Gastrocnemius medialis (tissue), 4 donors: ENCODE measurements at regions not wholly inside any gene's neighbourhood (a gene's known extent, or its start where the extent isn't known, plus 50 kb on each side); places are given as distances from the start of the nearest gene placed in this dataset.

ENCODE experiments used
- CTCF ChIP-seq, 5 experiments: fragments of 450-650 bp in 3 of 5; fragments of 200-600 bp in 2 of 5; sonication (generic) in 2 of 5; IDR thresholded peaks in 4 of 5; conservative IDR thresholded peaks in 1 of 5; 1 replicate in 4 of 5; 2 replicates in 1 of 5; pipeline ENCODE4 v1.5.1; 2016 to 2019; ENCODE audit warnings: antibody characterized with exemption in 5 of 5, mild to moderate bottlenecking in 3 of 5, moderate library complexity in 3 of 5
- POLR2A ChIP-seq, 2 donors: fragments of 450-650 bp; IDR thresholded peaks; one replicate each; pipeline ENCODE4 v1.6.1; 2017; ENCODE audit warnings: antibody characterized with exemption in 2 of 2, mild to moderate bottlenecking in 2 of 2, moderate library complexity in 2 of 2

GRCh38 chr6:11366934-11367637 is 134.6 kb upstream of the NEDD9 start:
- no peak for TF ChIP-seq CTCF (IDR thresholded peaks at IDR 0.05 in 4 of 5, conservative IDR thresholded peaks at IDR 0.05 in 1 of 5)
- no peak for TF ChIP-seq POLR2A (IDR thresholded peaks at IDR 0.05)
